Mesenchymal stem cell (in vitro differentiated cells and primary cell): ENCODE measurements at regions not wholly inside any gene's neighbourhood (a gene's known extent, or its start where the extent isn't known, plus 50 kb on each side); places are given as distances from the start of the nearest gene placed in this dataset.

ENCODE experiments used
- DNase-seq: peaks from one replicate; pipeline ENCODE4 v3.0.0-alpha.2; 2013
- H2AFZ ChIP-seq: one replicate; pipeline ENCODE4 v1.6.1; 2013; ENCODE audit warnings: low read depth, mild to moderate bottlenecking, control low read depth, inconsistent platforms, low read length, moderate library complexity
- H2AK5ac ChIP-seq: 2 replicates; pipeline ENCODE4 v1.6.1; 2013; ENCODE audit warnings: low read length, moderate library complexity, mild to moderate bottlenecking, inconsistent platforms; ENCODE audit not compliant: severe bottlenecking
- H2BK120ac ChIP-seq: one replicate; pipeline ENCODE4 v1.6.1; 2013; ENCODE audit warnings: low read depth, mild to moderate bottlenecking, inconsistent platforms, low read length, moderate library complexity
- H2BK12ac ChIP-seq, 2 experiments: one replicate each; pipeline ENCODE4 v1.6.1; 2013; ENCODE audit warnings: inconsistent platforms in 2 of 2, low read length in 2 of 2, mild to moderate bottlenecking in 2 of 2, moderate library complexity in 2 of 2, control low read depth in 1 of 2
- H2BK15ac ChIP-seq: one replicate; pipeline ENCODE4 v1.6.1; 2013; ENCODE audit warnings: mild to moderate bottlenecking, low read depth, inconsistent platforms; ENCODE audit not compliant: poor library complexity, severe bottlenecking
- H2BK5ac ChIP-seq: 2 replicates; pipeline ENCODE4 v1.6.1; 2013; ENCODE audit warnings: low read depth, mild to moderate bottlenecking, low read length, control low read depth, inconsistent platforms; ENCODE audit not compliant: poor library complexity, severe bottlenecking
- H3K14ac ChIP-seq, 2 experiments: one replicate each; pipeline ENCODE4 v1.6.1; 2013; ENCODE audit warnings: inconsistent platforms in 2 of 2, low read length in 2 of 2, control low read depth in 1 of 2, mild to moderate bottlenecking in 1 of 2, moderate library complexity in 1 of 2
- H3K18ac ChIP-seq, 2 experiments: one replicate each; pipeline ENCODE4 v1.6.1; 2013; ENCODE audit warnings: inconsistent platforms in 2 of 2, low read length in 2 of 2, control low read depth in 1 of 2, low read depth in 1 of 2, mild to moderate bottlenecking in 1 of 2
- H3K23ac ChIP-seq, 2 experiments: one replicate each; pipeline ENCODE4 v1.6.1; 2013; ENCODE audit warnings: inconsistent platforms in 2 of 2, low read length in 2 of 2, mild to moderate bottlenecking in 2 of 2, moderate library complexity in 2 of 2, control low read depth in 1 of 2
- H3K27ac ChIP-seq: 2 replicates; pipeline ENCODE4 v1.5.1; 2013; ENCODE audit warnings: mild to moderate bottlenecking, moderate library complexity, low read length, control low read depth, inconsistent platforms; ENCODE audit not compliant: poor library complexity, severe bottlenecking
- H3K27me3 ChIP-seq, 2 experiments: 2 replicates each; pipeline versions ENCODE4 v1.6.1 to v1.7.0; 2013; ENCODE audit warnings: low read length in 2 of 2, mild to moderate bottlenecking in 2 of 2, moderate library complexity in 2 of 2, control low read depth in 1 of 2, inconsistent platforms in 1 of 2; ENCODE audit not compliant: control insufficient read depth in 1 of 2, insufficient read depth in 1 of 2
- H3K36me3 ChIP-seq, 2 experiments: 2 replicates each; pipeline versions ENCODE4 v1.6.1 to v1.7.0; 2013; ENCODE audit warnings: low read length in 2 of 2, control low read depth in 1 of 2, inconsistent platforms in 1 of 2, low read depth in 1 of 2, mild to moderate bottlenecking in 1 of 2; ENCODE audit not compliant: insufficient read depth in 2 of 2, control insufficient read depth in 1 of 2
- H3K4ac ChIP-seq, 2 experiments: one replicate each; pipeline ENCODE4 v1.6.1; 2013; ENCODE audit warnings: inconsistent platforms in 2 of 2, low read length in 2 of 2, mild to moderate bottlenecking in 2 of 2, moderate library complexity in 2 of 2, control low read depth in 1 of 2, low read depth in 1 of 2
- H3K4me1 ChIP-seq: 2 replicates; pipeline ENCODE4 v1.6.1; 2013; ENCODE audit warnings: low read depth, low read length, control low read depth; ENCODE audit not compliant: control insufficient read depth, insufficient read depth
- H3K4me2 ChIP-seq: 2 replicates; pipeline ENCODE4 v1.6.1; 2013; ENCODE audit warnings: low read length, mild to moderate bottlenecking, inconsistent platforms; ENCODE audit not compliant: poor library complexity, severe bottlenecking
- H3K4me3 ChIP-seq, 2 experiments: 2 replicates each; pipeline versions ENCODE4 v1.5.1 to v1.7.0; 2013; ENCODE audit warnings: low read length in 2 of 2, mild to moderate bottlenecking in 2 of 2, control low read depth in 1 of 2, low read depth in 1 of 2; ENCODE audit not compliant: insufficient read depth in 1 of 2
- H3K79me1 ChIP-seq: replicated peaks from 2 replicates; pipeline ENCODE4 v1.6.1; 2013; ENCODE audit warnings: mild to moderate bottlenecking, control low read depth, low read length, inconsistent platforms; ENCODE audit not compliant: poor library complexity, severe bottlenecking
- H3K9ac ChIP-seq: 2 replicates; pipeline ENCODE4 v1.7.0; 2013; ENCODE audit warnings: mild to moderate bottlenecking, low read length, moderate library complexity
- H3K9me3 ChIP-seq: 2 replicates; pipeline ENCODE4 v1.7.0; 2013; ENCODE audit warnings: mild to moderate bottlenecking, low read length; ENCODE audit not compliant: control insufficient read depth
- H4K8ac ChIP-seq: one replicate; pipeline ENCODE4 v1.6.1; 2013; ENCODE audit warnings: inconsistent platforms, mild to moderate bottlenecking, low read length, moderate library complexity
- H4K91ac ChIP-seq: one replicate; pipeline ENCODE4 v1.6.1; 2013; ENCODE audit warnings: mild to moderate bottlenecking, low read length, inconsistent platforms
- WGBS: methylation state at CpG from one replicate; pipeline ENCODE4 v1.1.7; 2013; ENCODE audit warnings: mixed read lengths; 5-methylcytosine and 5-hydroxymethylcytosine counted together

DNA sequence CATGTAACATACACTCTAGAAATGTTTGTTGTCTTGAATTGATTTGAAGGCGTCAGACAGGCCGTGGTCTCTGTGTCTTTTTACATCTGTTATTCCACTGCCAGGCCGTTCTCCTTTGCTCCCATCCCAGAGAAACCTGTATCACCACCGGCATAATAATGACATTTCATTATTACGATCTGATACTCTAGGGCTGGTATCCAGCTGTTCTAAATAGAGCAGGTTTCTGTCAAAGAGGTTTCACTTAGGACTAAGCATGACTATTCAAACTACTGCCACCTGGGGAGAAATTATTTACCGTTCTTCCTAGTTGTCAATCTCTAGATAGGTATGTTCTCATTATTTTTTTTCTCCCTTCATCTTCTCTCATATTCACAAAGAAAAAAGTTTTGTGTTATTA lies 1016.2 kb upstream of the EEF2KMT start:
- Histone ChIP-seq H3K79me1 (no peaks in the 10 kb centered on the region), H3K4ac (no peak overlapping the region), H2BK120ac (no peak overlapping the region), H3K23ac (no peak overlapping the region), H3K27me3 (no peaks in the 10 kb centered on the region), H3K18ac (no peak overlapping the region), H3K14ac (no peak overlapping the region), H3K27ac (no peak overlapping the region), H3K36me3 (no peaks in the 10 kb centered on the region), H2AK5ac (no peak overlapping the region), H3K4me1 (no peaks in the 10 kb centered on the region), H3K4me3 (no peak overlapping the region), H4K91ac (no peak overlapping the region), H3K4me2 (no peak overlapping the region), H2AFZ (no peak overlapping the region), H2BK15ac (no peak overlapping the region), H3K9ac (no peak overlapping the region), H2BK5ac (no peak overlapping the region), H3K9me3 (peaks cover 3% of the 10 kb centered on the region), H4K8ac (no peak overlapping the region), H2BK12ac (no peak overlapping the region)
- WGBS: 77% methylated on average over 5 of the region's 6 CpGs
- DNase-seq: no peak

DNA sequence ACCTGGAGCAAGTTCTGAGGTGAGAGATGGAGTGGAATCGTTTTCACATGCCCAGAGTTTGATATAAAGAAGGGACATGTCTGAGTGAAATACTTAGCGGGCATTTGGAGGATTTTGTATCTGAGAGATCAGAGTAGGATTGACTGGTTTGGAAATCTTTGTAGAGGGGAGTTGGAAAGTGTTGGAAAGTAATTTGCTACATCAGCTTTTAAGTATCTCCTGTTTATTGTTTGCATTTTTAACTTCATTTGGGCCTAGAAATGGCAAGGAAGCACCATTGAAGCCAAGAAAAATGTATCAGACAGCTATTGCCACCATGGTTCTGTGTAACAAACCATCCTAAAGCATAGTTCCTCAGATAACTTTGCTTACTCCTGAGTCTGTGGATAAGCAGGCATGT lies 1015.1 kb upstream of the EEF2KMT start:
- H2BK120ac ChIP-seq: no peak overlapping the region
- H3K14ac ChIP-seq: no peak overlapping the region
- no peak for DNase-seq
- no peaks in the 10 kb centered on the region for H3K79me1 ChIP-seq
- no peak overlapping the region for H4K91ac ChIP-seq
- H3K9me3 ChIP-seq: peaks cover 3% of the 10 kb centered on the region
- H4K8ac ChIP-seq: no peak overlapping the region
- H3K4me1 ChIP-seq: no peaks in the 10 kb centered on the region
- no peak overlapping the region for H3K4ac ChIP-seq
- H3K4me3 ChIP-seq: no peak overlapping the region
- H3K36me3 ChIP-seq: no peaks in the 10 kb centered on the region
- no peak overlapping the region for H2AFZ ChIP-seq
- WGBS: 54% methylated on average over 2 of the region's 2 CpGs
- no peak overlapping the region for H3K27ac ChIP-seq
- no peak overlapping the region for H3K18ac ChIP-seq
- H3K9ac ChIP-seq: no peak overlapping the region
- no peak overlapping the region for H2BK15ac ChIP-seq
- no peak overlapping the region for H3K4me2 ChIP-seq
- H2BK5ac ChIP-seq: no peak overlapping the region
- H3K27me3 ChIP-seq: no peaks in the 10 kb centered on the region
- H2AK5ac ChIP-seq: no peak overlapping the region
- H3K23ac ChIP-seq: no peak overlapping the region
- H2BK12ac ChIP-seq: no peak overlapping the region

GRCh38 chr16:6111390-6111789 lies 1013.8 kb upstream of the EEF2KMT start:
- H2BK12ac ChIP-seq: no peak overlapping the region
- no peak overlapping the region for H3K14ac ChIP-seq
- H3K4me1 ChIP-seq: no peaks in the 10 kb centered on the region
- DNase-seq: no peak
- H3K27me3 ChIP-seq: no peaks in the 10 kb centered on the region
- H2AFZ ChIP-seq: no peak overlapping the region
- no peak overlapping the region for H4K8ac ChIP-seq
- H4K91ac ChIP-seq: no peak overlapping the region
- H3K36me3 ChIP-seq: no peaks in the 10 kb centered on the region
- 95% methylated on average over 1 of the region's 1 CpG for WGBS
- H3K79me1 ChIP-seq: no peaks in the 10 kb centered on the region
- no peak overlapping the region for H2BK15ac ChIP-seq
- no peak overlapping the region for H2AK5ac ChIP-seq
- H3K4ac ChIP-seq: no peak overlapping the region
- H3K9ac ChIP-seq: no peak overlapping the region
- no peak overlapping the region for H3K4me3 ChIP-seq
- no peak overlapping the region for H3K23ac ChIP-seq
- H3K27ac ChIP-seq: no peak overlapping the region
- H3K18ac ChIP-seq: no peak overlapping the region
- no peak overlapping the region for H2BK5ac ChIP-seq
- H2BK120ac ChIP-seq: no peak overlapping the region
- H3K9me3 ChIP-seq: peaks cover 3% of the 10 kb centered on the region
- no peak overlapping the region for H3K4me2 ChIP-seq

DNA sequence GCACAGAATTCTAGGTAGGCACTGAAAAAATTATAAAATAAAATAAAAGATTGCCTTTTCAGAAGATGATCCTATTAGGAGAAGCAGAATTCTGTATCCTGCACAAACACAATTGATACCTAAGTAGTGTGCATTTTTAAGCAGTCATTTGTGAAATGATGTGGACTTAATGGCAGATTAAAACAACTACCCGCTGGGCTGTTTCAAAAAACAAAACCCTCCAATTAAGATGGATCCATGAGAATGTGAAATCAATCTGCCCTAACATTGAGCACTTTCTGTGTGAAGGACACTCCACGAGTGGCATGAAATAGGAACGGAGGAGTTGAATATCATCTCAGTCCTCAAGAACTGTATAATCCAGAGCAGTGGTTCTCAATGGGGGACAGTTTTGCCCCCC lies 1012.8 kb upstream of the EEF2KMT start:
- H2BK5ac ChIP-seq: no peak overlapping the region
- no peak overlapping the region for H2BK15ac ChIP-seq
- DNase-seq: no peak
- H3K4ac ChIP-seq: no peak overlapping the region
- no peak overlapping the region for H3K14ac ChIP-seq
- no peak overlapping the region for H4K8ac ChIP-seq
- H3K79me1 ChIP-seq: no peaks in the 10 kb centered on the region
- H4K91ac ChIP-seq: no peak overlapping the region
- no peak overlapping the region for H3K27ac ChIP-seq
- H3K9ac ChIP-seq: no peak overlapping the region
- no peaks in the 10 kb centered on the region for H3K27me3 ChIP-seq
- H3K9me3 ChIP-seq: peaks cover 3% of the 10 kb centered on the region
- H3K18ac ChIP-seq: no peak overlapping the region
- H3K4me3 ChIP-seq: no peak overlapping the region
- H2AK5ac ChIP-seq: no peak overlapping the region
- H2BK12ac ChIP-seq: no peak overlapping the region
- no peaks in the 10 kb centered on the region for H3K4me1 ChIP-seq
- no peak overlapping the region for H3K4me2 ChIP-seq
- H2BK120ac ChIP-seq: no peak overlapping the region
- H2AFZ ChIP-seq: no peak overlapping the region
- 67% methylated on average over 2 of the region's 3 CpGs for WGBS
- H3K23ac ChIP-seq: no peak overlapping the region
- H3K36me3 ChIP-seq: no peaks in the 10 kb centered on the region
